ENCODE measurements at regions not wholly inside any gene's neighbourhood (a gene's known extent, or its start where the extent isn't known, plus 50 kb on each side); places are given as distances from the start of the nearest gene placed in this dataset.

GRCh38 chr18:73945130-73945792 is 202.4 kb downstream of the FBXO15 start (continued):
- TF ChIP-seq SIN3A (IDR thresholded peaks at IDR 0.05; ENCODE audit: low read depth) (no peak), TCF7L2 (IDR thresholded peaks at IDR 0.05; ENCODE audit: borderline replicate concordance, extremely low read depth, insufficient read depth, insufficient read length) (no peak), JUND (IDR thresholded peaks at IDR 0.05) (no peak)

GRCh38 chr18:73944715-73945114 is 202.9 kb downstream of the FBXO15 start:
- no peak for ATAC-seq
- Histone ChIP-seq H3K4me3 (replicated peaks in 1 of 2; ENCODE audit: low read depth in 1 of 2, low read length in 2 of 2) (no peak overlapping the region), H3K9ac (ENCODE audit: low read length) (no peak overlapping the region), H3K9me2 (ENCODE audit: insufficient read depth) (no peaks in the 10 kb centered on the region), H2AFZ (ENCODE audit: low read depth, low read length, poor library complexity, severe bottlenecking) (no peak overlapping the region), H3K79me2 (ENCODE audit: insufficient read depth, low read length) (no peaks in the 10 kb centered on the region), H3K4me2 (ENCODE audit: low read length) (no peak overlapping the region), H3K36me3 (ENCODE audit: control insufficient read depth in 1 of 2, insufficient read depth in 2 of 2, low read length in 2 of 2) (no peaks in the 10 kb centered on the region), H3K27ac (ENCODE audit: low read depth, low read length) (no peak overlapping the region), H3K4me1 (ENCODE audit: control insufficient read depth in 1 of 2, insufficient read depth in 2 of 2, low read length in 2 of 2) (no peaks in the 10 kb centered on the region), H4K20me1 (ENCODE audit: insufficient read depth) (no peaks in the 10 kb centered on the region), H3K9me3 (ENCODE audit: control insufficient read depth in 1 of 2, insufficient read depth in 1 of 2, low read depth in 1 of 2, low read length in 2 of 2) (peaks cover 3 to 9% of the 10 kb centered on the region in 2 experiments; a peak in 2 of 4 replicates), H3K27me3 (ENCODE audit: insufficient read depth, low read length) (no peaks in the 10 kb centered on the region)
- ChIA-PET POLR2A (no interaction called here), CTCF (no interaction called here), RAD21 (ENCODE audit: low non-redundant PET in 1 of 2, low total read pairs in 2 of 2, uncharacterized antibody in 2 of 2, unreplicated experiment in 2 of 2) (no interaction called here)
- intact Hi-C loops (cut with micrococcal nuclease), result no loop called here
- no TSS peak for BruUV-seq (replicated peaks)
- no peak for DNase-seq (ENCODE audit: low read depth, low spot score)
- no peak for TF ChIP-seq EGR1 (IDR thresholded peaks at IDR 0.05; ENCODE audit: low read depth)
- TF ChIP-seq ZFX (IDR thresholded peaks at IDR 0.05), result no peak
- no peak for TF ChIP-seq EZH2 (IDR thresholded peaks at IDR 0.05)
- TF ChIP-seq POLR2A (IDR thresholded peaks at IDR 0.05; ENCODE audit: borderline replicate concordance, extremely low read depth, insufficient read depth, insufficient read length), result no peak
- TF ChIP-seq, protein P1, sequence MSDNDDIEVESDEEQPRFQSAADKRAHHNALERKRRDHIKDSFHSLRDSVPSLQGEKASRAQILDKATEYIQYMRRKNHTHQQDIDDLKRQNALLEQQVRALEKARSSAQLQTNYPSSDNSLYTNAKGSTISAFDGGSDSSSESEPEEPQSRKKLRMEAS (IDR thresholded peaks at IDR 0.05), result no peak
- TF ChIP-seq REST (IDR thresholded peaks at IDR 0.05; ENCODE audit: low read depth), result no peak
- TF ChIP-seq SP1 (IDR thresholded peaks at IDR 0.05; ENCODE audit: low read depth), result no peak
- TF ChIP-seq, protein P2, sequence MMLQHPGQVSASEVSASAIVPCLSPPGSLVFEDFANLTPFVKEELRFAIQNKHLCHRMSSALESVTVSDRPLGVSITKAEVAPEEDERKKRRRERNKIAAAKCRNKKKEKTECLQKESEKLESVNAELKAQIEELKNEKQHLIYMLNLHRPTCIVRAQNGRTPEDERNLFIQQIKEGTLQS (IDR thresholded peaks at IDR 0.05), result no peak
